ENCODE measurements at regions not wholly inside any gene's neighbourhood (a gene's known extent, or its start where the extent isn't known, plus 50 kb on each side); places are given as distances from the start of the nearest gene placed in this dataset.

DNA sequence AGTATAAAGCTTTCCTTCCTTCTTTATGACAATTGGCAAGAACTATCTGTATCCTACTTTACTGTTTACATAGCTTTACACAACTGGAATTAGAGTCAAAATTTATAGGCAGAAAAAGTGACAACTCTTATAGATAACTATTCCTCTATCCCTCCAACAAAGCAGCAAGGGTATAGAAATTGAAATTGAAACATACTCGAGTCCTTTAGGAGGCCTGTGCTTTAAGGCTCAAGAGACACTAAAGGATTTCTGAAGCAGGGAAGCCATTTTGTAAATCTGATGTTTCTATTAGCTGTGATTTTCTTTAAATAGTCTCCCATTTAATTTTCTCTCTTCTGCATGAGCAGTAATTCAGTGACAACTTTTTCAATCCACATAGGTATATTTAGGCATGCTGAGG is 567.6 kb upstream of the MAN1A1 start:
- TF ChIP-seq CTCF (IDR thresholded peaks at IDR 0.05; ENCODE audit: insufficient read depth, low read depth, low read length, missing control alignments): no peak
- no peak overlapping the region for H3K4me3 ChIP-seq (ENCODE audit: low read depth, low read length)
- DNase-seq (ENCODE audit: low read depth): no peak

DNA sequence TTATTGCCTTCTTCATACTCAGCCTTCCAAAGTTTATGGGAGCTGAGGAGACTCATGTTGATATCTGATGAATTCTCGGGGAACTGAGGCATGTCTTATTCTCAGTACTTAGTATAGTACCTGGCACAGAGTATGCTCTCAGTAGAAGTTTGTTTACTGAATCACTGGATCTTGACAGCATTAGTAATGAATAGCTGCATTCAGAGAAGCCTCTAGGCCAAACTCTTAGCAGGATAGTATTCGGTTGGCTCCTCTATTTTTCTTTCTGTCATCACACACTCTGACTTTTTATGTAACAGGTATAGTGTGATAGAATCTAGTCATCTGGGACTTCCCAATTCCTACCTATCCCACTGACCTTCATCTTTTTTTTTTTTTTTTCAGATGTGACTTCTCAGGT is 566.4 kb upstream of the MAN1A1 start:
- H3K4me3 ChIP-seq (ENCODE audit: low read depth, low read length): no peak overlapping the region
- DNase-seq (ENCODE audit: low read depth): no peak
- no peak for TF ChIP-seq CTCF (IDR thresholded peaks at IDR 0.05; ENCODE audit: insufficient read depth, low read depth, low read length, missing control alignments)

DNA sequence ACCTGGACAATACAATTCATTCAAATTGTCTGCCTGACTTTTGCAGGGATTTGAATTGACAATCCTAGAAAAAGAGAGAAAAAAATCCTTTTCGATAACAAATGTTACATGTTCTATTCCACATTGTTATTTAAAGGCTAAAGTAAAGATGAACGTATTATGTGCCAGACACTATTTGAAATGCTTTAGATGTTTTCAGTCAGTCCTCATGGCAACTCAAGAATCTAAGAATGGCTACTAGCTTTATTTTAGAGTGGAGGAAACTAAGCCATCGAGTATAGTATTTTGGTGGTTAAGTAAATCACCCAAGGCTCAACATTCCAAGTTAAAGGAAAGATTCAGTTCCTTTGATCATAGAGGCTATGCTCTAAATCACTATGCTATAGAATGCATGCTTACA is 558.6 kb upstream of the MAN1A1 start:
- TF ChIP-seq CTCF (IDR thresholded peaks at IDR 0.05; ENCODE audit: insufficient read depth, low read depth, low read length, missing control alignments): no peak
- DNase-seq (ENCODE audit: low read depth): no peak
- H3K4me3 ChIP-seq (ENCODE audit: low read depth, low read length): no peak overlapping the region

DNA sequence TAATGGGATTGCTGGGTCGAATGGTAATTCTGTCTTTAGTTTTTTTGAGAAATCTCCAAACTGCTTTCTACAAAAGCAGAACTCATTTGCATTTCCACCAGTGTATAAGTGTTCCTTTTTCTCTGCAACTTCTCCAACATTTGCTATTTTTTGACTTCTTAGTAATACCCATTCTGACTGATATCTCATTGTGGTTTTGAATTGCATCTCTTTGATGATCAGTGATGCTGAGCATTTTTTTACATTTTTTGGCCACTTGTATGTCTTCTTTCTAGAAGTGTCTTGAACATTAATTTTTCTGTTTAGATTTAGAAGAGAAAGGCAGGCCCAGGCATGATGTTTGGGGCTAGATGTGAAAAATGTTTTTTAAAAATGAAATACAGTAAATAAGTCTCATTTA is 553.1 kb upstream of the MAN1A1 start:
- no peak for DNase-seq (ENCODE audit: low read depth)
- TF ChIP-seq CTCF (IDR thresholded peaks at IDR 0.05; ENCODE audit: insufficient read depth, low read depth, low read length, missing control alignments): no peak

GRCh38 chr6:119896806-119897205 is 547.2 kb upstream of the MAN1A1 start:
- TF ChIP-seq CTCF (IDR thresholded peaks at IDR 0.05; ENCODE audit: insufficient read depth, low read depth, low read length, missing control alignments): no peak
- H3K4me3 ChIP-seq (ENCODE audit: low read depth, low read length): no peak overlapping the region
- peak; percentile 13 for DNase-seq (ENCODE audit: low read depth)

More for the DNA sequence above, 553.1 kb upstream of the MAN1A1 start:
- H3K4me3 ChIP-seq (ENCODE audit: low read depth, low read length): no peak overlapping the region

DNA sequence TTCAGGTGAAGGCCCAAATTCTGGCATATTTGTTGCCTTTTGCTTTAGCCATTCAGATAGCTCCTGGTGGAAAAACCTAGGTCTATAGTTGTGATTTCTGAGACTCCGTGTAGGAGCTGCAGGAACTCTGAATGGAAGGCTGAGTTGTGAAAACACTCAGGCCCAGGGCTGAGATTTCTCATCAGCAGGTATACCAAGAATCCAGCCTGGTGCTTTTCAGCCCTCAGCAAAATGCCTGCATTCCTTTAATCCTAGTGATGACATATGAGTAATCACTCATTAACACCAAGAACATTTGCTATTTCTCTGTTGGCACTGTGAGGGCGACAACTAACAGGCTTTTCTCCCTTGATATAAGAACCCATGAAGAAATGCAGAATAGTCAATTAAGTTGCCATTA is 546.1 kb upstream of the MAN1A1 start:
- H3K4me3 ChIP-seq (ENCODE audit: low read depth, low read length): no peak overlapping the region
- TF ChIP-seq CTCF (IDR thresholded peaks at IDR 0.05; ENCODE audit: insufficient read depth, low read depth, low read length, missing control alignments): no peak
- DNase-seq (ENCODE audit: low read depth): no peak

DNA sequence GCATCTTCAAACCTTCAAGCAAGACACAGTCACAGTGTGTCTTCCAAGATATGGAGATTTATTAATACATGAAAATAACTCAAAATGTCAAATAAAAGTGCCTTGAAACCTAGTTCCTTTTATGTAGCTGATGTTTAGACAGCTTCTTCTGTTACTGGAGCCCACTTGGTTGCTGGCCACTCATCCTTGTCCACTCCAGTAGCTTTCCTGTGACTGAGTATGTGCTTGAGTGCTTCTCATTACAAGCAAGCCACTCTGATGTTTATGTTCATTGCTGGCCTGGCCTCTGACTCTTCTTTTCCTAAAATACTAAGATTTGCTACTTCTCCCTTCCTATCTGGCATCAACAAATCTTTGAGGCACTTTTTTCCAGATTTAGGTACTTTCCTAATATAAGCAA is 545.2 kb upstream of the MAN1A1 start:
- no peak for TF ChIP-seq CTCF (IDR thresholded peaks at IDR 0.05; ENCODE audit: insufficient read depth, low read depth, low read length, missing control alignments)
- no peak for DNase-seq (ENCODE audit: low read depth)
- no peak overlapping the region for H3K4me3 ChIP-seq (ENCODE audit: low read depth, low read length)

Measured in GM12865 (cell line).